ENCODE measurements at regions not wholly inside any gene's neighbourhood (a gene's known extent, or its start where the extent isn't known, plus 50 kb on each side); places are given as distances from the start of the nearest gene placed in this dataset.
"Not testable (repeated sequence)": the region's sequence is repeated elsewhere in the genome, so short reads cannot be mapped to it uniquely, and the experiment has no call there.

GRCh38 chr3:82467051-82467450 lies 705.6 kb upstream of the GBE1 start:
- Histone ChIP-seq H3K4me3 (ENCODE audit: low read depth, low read length) (no peak overlapping the region), H3K36me3 (ENCODE audit: control insufficient read depth, insufficient read depth, low read length) (no peaks in the 10 kb centered on the region), H3K27me3 (ENCODE audit: control insufficient read depth, insufficient read depth, low read length) (no peaks in the 10 kb centered on the region)
- no peak for TF ChIP-seq CTCF (IDR thresholded peaks at IDR 0.05; ENCODE audit: insufficient read depth, low read length, severe bottlenecking)
- DNase-seq (ENCODE audit: low read depth) (peak; percentile 35), FAIRE-seq (no peak)

GRCh38 chr3:82462977-82463376 lies 701.5 kb upstream of the GBE1 start:
- DNase-seq (ENCODE audit: low read depth) (peak; percentile 9), FAIRE-seq (no peak)
- TF ChIP-seq CTCF (IDR thresholded peaks at IDR 0.05; ENCODE audit: insufficient read depth, low read length, severe bottlenecking) = no peak
- no peaks in the 10 kb centered on the region for H3K36me3 ChIP-seq (ENCODE audit: control insufficient read depth, insufficient read depth, low read length)
- no peaks in the 10 kb centered on the region for H3K27me3 ChIP-seq (ENCODE audit: control insufficient read depth, insufficient read depth, low read length)
- H3K4me3 ChIP-seq (ENCODE audit: low read depth, low read length) = peak overlapping the region; percentile 17

- DNase-seq (ENCODE audit: low read depth) = no peak
- FAIRE-seq = no peak
- H3K4me3 ChIP-seq (ENCODE audit: low read depth, low read length) = no peak overlapping the region
- no peaks in the 10 kb centered on the region for H3K36me3 ChIP-seq (ENCODE audit: control insufficient read depth, insufficient read depth, low read length)
- TF ChIP-seq CTCF (IDR thresholded peaks at IDR 0.05; ENCODE audit: insufficient read depth, low read length, severe bottlenecking) = no peak
- H3K27me3 ChIP-seq (ENCODE audit: control insufficient read depth, insufficient read depth, low read length) = no peaks in the 10 kb centered on the region
These were observed 699.8 kb upstream of the GBE1 start for GRCh38 chr3:82461049-82461889.

- TF ChIP-seq CTCF (IDR thresholded peaks at IDR 0.05; ENCODE audit: insufficient read depth, low read length, severe bottlenecking) = no peak
- DNase-seq (ENCODE audit: low read depth) (no peak), FAIRE-seq (no peak)
- H3K27me3 ChIP-seq (ENCODE audit: control insufficient read depth, insufficient read depth, low read length) = no peaks in the 10 kb centered on the region
- no peak overlapping the region for H3K4me3 ChIP-seq (ENCODE audit: low read depth, low read length)
- H3K36me3 ChIP-seq (ENCODE audit: control insufficient read depth, insufficient read depth, low read length) = no peaks in the 10 kb centered on the region
These were observed 686.9 kb upstream of the GBE1 start for GRCh38 chr3:82448320-82448719.

- H3K4me3 ChIP-seq (ENCODE audit: low read depth, low read length); DNase-seq (ENCODE audit: low read depth); H3K27me3 ChIP-seq (ENCODE audit: control insufficient read depth, insufficient read depth, low read length); H3K36me3 ChIP-seq (ENCODE audit: control insufficient read depth, insufficient read depth, low read length); FAIRE-seq: not testable (repeated sequence)
These were observed 667.4 kb upstream of the GBE1 start for GRCh38 chr3:82428821-82429220.

GRCh38 chr3:82424031-82424339 lies 662.5 kb upstream of the GBE1 start:
- no peak for DNase-seq (ENCODE audit: low read depth)
- H3K36me3 ChIP-seq (ENCODE audit: control insufficient read depth, insufficient read depth, low read length) = no peaks in the 10 kb centered on the region

More at GRCh38 chr3:82424031-82424339, 662.5 kb upstream of the GBE1 start:
- Histone ChIP-seq H3K4me3 (ENCODE audit: low read depth, low read length) (no peak overlapping the region), H3K27me3 (ENCODE audit: control insufficient read depth, insufficient read depth, low read length) (no peaks in the 10 kb centered on the region)
- no peak for FAIRE-seq
- no peak for TF ChIP-seq CTCF (IDR thresholded peaks at IDR 0.05; ENCODE audit: insufficient read depth, low read length, severe bottlenecking)

All from bronchial epithelial cell (primary cell).